HG02938 (cell line): ENCODE measurements at regions not wholly inside any gene's neighbourhood (a gene's known extent, or its start where the extent isn't known, plus 50 kb on each side); places are given as distances from the start of the nearest gene placed in this dataset.
"Not testable (repeated sequence)": the region's sequence is repeated elsewhere in the genome, so short reads cannot be mapped to it uniquely, and the experiment has no call there.

Experiments
- ATAC-seq: cut with Tn5 transposase; IDR thresholded peaks from one replicate; pipeline ENCODE4 v1.9.1; 2021; ENCODE audit warnings: mild to moderate bottlenecking, moderate library complexity; ENCODE audit not compliant: unreplicated experiment

DNA sequence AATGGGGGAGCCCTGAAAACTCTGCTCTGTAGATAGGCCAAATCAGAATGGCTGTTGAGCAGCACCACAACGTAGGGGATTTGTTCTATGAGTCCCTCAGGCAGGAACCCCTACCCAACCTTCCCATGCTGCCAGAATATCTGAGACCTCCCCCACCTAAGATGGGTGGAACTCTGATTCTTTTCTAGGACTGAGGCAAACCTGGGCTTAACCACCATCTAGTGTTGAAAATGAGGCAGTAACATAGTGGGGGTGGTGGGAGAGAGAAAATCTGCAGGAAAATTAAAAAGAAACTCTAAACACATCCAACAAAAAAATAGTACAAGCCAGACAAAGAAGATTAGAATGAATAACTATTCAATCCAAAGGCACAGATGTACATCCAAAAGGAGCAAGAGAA, 228.4 kb downstream of the ATPSCKMT start:
- ATAC-seq: no peak

DNA sequence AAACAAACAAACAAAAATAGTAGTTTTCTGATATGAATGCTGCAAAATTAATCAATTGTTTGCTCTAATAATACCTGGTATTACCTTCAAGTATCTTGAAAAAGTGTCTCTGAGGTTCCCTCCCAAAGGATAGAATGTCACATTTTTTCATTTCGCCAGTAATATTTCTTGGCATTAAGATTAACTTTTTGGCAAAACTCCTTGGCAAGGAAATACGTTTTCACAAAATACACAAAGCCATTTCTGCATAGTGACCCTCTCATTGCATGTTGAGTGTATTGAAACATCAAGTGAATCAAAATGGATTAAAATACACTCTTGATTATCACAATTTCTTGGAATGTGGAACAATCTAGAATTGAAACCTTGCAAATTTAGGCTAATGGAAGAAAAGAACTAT, 230.5 kb downstream of the ATPSCKMT start:
- ATAC-seq: no peak

DNA sequence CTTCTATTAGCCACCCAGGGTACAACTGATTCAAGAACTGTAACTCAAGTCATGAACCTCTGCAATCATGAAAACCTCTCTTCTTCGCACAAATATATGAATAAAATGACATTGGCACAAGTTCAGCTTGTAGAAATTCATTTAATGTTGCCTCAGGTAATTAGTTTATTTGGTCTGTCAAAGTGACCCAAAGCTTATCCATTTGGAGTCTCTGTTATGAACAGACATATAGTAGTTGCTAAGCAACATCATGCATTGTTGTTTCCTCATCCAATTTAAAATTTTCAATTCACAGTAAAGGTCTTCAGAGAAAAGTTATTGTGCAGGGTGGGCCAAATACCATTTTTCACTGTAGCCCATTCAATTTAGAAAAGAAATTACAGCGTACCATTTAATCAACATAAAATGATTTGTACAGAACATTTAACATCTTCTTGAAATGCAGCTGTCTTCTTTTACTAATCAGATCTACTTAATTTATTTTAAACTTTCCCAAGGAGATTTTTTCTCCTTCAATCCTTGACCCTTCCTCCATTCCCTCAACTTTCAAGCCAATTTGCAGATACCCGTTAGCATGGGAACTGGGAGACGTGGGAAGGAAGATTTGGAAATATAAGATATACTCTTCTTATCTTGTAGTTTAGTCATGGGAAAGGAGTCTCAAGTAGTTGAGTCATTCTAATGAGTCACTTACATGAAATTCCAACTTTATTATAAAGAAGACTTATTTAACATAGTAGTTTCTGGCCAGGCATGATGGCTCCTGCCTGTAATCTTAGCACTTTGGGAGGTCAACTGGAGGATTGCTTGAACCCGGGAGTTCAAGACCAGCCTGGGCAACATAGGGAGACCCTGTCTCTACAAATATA, 231.3 kb downstream of the ATPSCKMT start:
- no peak for ATAC-seq

DNA sequence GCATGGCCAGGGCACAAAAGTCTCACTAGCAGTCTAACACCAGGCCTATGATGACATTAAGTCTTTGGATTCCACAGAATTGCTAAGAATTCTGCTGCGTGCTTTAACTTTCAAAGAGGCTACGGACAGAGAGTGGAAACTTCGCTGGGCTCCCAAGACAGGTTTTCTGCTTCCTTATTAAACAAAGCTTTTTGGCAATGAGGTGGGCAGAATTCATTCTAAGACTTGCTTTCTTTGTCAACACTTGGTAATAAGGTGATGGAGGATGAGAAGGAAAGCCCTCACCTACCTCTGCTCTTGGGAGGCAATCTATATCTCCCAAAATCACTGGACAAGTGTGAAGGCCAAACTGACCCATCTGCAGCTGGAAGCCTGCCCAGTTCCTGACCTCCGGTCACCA, 231.9 kb downstream of the ATPSCKMT start:
- ATAC-seq: no peak

DNA sequence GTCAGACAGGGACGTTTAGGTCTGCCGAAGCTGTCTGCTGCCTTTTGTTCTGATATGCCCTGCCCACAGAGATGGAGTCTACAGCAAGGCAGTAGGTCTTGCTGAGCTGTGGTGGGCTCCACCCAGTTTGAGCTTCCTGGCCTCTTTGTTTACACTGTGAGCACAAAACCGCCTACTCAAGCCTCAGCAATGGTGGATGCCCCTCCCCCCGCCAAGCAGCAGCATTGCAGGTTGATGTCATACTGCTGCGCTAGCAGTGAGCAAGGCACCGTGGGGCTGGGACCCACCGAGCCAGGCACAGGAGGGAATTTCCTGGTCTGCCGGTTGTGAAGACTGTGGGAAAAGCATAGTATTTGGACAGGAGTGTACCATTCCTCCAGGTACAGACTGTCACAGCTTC, 233.1 kb downstream of the ATPSCKMT start:
- not testable (repeated sequence) for ATAC-seq

DNA sequence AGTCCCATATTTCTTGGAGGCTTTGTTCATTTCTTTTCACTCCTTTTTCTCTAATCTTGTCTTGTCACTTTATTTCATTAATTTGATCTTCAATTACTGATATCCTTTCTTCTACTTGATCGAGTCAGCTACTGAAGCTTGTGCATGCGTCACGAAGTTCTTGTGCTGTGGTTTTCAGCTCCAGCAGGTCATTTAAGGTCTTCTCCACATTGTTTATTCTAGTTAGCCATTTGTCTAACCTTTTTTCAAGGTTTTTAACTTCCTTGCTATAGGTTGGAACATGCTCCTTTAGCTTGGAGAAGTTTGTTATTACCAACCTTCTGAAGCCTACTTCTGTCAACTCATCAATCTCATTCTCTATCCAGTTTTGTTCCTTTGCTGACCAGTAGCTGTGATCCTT, 234.0 kb downstream of the ATPSCKMT start:
- ATAC-seq: not testable (repeated sequence)

DNA sequence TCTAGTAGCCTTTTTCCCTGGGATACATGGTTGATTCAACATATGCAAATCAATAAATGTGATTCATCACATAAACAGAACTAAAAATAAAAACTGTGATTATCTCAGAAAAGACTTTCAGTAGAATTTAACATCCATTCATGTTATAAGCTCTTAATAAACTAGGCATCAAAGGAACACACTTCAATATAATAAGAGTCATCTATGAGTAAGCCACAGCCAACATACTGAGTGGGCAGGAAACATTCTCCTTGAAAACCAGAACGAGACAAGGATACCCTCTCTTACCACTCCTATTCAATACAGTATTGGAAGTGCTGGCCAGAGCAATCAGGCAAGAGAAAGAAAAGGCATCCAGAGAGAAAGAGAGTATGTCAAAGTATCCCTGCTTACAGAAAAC, 239.9 kb downstream of the ATPSCKMT start:
- ATAC-seq: no peak

DNA sequence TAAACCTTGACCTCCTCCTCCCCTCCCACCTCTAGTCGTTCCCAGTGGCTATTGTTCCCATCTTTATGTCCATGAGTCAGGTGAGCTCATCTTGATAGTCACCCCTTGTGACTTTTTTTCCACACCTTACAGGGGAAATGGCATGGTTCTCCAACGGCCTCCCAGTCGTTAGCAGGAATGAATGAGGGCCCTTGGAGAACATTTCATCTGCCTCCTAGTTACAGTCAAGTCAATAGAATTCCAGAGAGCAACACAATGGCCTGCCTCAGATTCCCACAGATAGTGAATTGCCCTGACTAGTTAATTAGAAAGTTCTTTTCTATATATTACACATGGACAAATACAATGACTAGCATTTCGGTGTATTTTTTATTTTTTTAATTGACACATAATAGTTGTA, 262.6 kb downstream of the ATPSCKMT start:
- no peak for ATAC-seq

DNA sequence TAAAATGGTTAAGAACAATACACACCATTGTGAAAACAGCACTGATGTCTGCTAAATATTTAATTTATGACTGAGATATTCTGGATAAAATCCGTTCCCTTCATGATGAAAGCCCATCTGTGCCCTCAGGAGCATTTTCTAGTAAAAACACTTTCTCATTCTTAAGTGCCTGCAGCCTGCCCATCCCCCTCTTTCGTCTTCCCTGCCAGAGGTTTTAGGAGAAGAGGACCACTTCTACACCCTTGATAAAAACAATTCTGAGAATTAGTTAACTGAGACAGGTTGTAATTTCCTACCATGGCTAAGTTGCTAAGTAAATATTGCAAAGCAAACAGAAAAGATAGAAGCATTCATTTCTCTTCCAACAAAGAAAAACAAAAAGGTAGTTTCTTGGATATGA, 272.6 kb downstream of the ATPSCKMT start:
- no peak for ATAC-seq

DNA sequence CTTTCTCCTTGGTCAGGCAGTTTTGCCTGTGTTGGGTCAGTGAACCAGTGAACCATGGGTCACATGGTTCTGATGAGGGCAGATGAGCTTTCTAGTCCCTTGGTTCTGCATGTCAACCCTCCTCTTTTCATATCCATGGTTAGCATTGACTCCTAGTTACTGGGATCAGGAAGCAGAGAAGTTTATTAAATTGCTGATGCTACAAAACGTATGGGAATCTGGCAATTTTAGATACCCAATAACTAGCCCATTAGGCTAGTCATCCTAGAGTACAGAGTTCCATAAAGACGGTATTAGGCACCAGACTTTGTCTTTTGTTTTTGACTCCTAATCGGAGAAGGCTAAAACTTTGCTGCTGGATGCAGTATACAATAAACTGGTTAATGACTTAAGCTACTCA, 273.1 kb downstream of the ATPSCKMT start:
- no peak for ATAC-seq

DNA sequence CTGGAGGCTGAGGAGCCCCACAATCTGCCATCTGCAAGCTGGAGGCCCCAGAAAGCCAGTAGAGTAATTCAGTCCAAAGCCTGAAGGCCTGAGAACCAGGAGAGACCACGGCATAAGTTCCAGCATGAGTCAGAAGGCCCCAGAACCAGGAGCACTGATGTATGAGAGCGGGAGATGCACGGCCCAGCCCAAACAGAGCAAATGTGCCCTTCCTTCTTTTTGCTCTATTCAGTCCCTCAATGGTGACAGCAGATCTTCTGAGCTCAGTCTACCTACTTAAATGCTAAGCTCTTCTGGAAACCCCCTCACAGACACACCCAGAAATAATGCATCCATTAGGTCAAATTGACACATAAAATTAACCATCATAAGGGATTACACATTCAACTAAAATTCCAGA, 277.6 kb downstream of the ATPSCKMT start:
- no peak for ATAC-seq

DNA sequence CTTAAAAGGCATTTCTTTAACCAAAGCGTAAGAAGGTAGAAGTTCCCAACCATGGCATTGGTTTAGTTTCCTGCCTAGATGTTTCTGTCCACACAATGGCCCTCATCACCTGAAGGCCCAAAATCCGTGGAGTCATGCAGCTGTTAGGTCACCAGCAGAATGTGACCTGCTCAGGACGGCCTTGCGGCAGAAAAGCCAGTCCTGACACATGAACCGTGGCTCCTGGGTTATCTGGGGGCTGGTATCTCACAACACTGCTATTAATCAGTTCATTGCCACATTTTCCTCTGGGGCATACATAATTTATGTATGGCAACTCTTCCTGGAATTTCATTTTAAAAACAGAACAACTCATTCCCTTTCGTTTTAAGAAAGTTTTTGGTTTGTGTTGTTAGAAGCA, 278.4 kb downstream of the ATPSCKMT start:
- no peak for ATAC-seq

DNA sequence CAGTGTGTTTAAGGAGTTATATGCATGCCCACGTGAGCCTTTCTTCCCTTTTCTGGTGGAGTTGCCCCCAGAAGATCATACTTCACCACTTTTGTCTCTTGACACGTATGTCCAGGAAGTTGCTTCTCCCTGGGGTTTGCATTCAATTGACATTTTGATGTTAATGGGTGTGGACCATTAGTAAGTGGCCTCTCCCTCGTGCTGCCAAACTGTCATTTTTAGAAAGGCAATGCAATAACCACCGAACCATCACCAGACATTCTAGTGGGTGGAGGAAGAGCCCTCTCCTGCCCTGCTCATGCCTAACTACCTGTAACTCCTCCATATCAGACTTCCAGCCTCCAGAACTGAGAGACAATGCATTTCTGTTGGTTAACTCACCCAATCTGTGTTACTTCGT, 290.8 kb downstream of the ATPSCKMT start:
- no peak for ATAC-seq

DNA sequence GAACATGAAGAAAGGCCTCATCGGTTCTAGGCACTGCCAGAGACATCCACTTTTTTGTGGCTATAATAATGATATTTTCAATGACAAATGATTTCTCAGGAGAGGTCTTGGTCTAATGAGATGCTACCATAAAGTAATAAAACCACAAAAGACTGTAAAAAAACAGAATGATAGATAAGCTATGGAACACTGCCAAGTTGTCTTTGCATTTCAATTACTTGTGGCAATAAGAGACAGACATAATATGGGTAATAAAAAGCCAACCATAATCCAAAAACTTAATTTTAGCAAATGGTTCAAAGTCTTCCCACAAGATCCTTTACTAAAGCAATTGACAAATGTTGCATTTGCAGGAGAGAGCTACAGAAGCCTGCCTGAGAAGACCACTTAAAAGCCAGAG, 292.5 kb downstream of the ATPSCKMT start:
- ATAC-seq: no peak

DNA sequence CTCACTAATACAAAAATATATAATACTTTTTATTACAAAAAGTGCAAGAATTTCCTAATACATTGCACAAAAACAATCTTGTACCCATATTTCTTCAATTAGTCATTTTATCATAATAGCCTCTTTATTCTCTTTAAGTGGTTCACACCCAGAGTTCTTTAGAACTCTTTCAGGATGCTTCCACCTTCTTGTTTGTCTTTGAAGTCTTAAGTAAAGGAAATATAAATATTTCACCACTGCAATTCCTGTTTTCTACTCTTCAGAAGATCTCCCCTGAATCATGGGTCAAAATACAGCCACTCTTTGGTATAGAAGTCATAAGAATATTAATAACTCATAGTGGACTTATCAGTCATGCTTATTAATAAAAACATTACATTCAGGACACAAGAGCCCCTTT, 293.0 kb downstream of the ATPSCKMT start:
- ATAC-seq: no peak

DNA sequence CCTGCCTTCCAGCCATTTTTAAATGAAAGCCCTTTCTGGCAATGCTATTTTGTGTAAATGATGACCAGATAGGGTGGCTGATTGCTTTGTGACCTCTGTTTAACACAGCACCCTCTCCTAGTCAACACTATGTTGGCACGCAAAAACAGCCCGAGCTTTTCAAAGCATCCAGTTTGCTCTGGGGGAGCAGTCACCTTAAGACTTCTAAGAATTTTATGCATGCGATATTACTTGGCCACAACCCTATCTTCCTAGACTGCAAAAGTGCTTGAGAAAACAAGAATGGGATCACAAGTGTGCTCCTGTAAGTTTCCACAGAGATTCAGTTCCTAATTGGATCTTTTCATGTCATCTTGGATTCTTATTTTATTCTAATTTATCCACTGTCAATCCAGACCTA, 294.1 kb downstream of the ATPSCKMT start:
- no peak for ATAC-seq

DNA sequence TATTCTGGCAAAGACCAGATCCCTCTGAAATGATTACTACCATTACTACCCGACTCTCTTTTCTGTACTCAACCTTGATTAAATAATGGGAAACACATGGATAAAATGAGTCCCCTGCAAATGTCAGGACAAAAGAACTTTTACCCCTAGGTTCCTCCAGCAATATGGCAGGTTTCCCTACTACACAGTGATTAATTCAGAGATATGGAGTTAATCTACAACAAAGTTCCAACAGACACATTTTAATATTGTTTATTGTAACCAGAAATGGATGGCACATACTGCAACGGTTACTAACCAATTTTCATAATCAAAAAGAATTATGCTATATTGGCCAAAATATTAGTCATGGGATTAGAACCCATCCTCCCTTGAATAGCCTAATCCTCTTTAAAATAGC, 294.8 kb downstream of the ATPSCKMT start:
- no peak for ATAC-seq

DNA sequence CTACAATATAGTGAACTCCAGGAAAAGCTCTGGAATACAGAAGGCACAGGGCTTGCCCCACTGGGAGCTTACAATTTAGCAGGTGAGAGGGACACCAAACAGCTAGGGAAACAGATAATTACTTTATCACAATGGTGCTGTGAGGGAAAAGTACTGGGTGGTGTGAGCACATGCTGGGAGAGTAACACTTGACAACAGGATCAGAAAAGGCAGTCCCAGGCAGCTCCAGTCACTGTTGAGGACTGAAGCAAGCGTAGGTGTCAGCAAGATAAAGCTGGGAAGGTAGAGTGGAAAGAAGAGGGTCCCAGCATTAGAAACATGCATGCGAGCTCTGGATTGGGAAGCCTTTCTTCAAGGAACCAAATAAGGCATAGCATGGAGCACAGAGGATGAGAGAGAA, 296.0 kb downstream of the ATPSCKMT start:
- ATAC-seq: no peak

DNA sequence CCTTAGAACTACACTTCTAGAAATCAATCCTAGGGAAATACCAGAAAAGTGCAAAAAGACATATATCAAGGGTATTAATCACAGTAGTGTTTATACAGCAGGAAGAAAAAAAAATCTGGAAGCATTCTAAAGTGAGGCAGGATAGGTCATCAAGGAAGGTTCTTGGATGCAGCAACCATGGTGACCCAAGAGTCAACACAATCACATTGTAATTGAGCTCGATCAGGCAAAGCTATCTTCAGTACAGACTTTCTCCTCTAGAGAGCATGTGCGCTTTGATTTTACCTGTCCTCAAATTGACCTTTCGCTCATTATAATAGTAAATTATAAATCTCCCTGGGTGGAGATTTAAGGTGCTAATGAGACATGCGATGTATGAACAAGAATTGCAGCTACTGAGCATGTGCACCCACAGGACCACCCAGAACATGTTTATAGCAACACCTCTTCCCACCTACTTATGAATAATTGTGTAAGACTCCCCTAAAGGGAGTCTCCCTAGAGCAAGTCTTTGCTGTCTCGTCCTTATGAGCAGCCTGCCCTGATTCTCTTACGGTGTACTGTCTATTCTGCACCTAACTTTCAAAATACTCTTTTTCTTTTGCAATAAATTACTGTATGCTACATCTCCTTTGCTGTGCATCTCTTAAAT, 297.7 kb downstream of the ATPSCKMT start:
- no peak for ATAC-seq

DNA sequence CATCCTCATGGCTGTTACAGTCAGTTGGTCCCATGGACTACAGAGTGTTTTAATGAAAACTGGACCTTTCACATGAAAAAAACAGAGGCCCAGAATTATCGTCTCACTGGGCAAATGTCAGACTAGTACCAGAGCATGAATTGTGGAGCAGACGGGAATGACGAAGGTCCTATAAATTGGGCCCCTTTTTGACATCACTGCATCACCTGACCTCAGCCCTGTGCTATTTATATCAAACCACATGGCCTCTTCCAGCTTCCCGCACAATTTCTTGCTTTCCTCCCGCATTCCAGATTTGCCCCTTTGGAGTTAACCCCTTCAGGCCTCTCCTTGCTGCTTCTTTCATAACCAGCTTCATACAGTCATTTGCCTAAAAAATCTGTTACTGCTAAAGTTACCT, 301.7 kb downstream of the ATPSCKMT start:
- no peak for ATAC-seq

DNA sequence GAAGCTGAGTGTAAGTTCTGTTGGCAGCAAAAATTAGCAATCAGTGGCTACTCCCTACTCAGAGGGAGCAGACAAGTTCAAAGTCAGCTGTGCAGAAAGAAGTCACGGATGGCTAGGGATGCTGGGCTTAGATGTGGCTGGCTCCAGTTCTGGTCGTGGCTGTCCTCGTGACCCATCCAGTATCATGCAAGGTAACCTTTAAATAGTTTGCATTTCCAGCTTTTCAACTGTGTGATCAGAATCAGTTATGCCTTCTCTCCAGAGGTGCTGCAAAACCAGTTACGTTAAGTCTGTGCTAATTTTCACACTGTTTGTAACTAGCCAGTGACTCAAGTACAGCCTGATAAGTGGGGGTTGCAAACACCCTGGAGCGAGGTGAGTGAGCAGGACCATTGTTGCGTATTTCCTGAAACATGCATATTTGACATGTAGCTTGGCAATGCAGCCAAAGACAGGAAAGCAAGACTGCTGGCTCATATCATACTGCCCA, 302.4 kb downstream of the ATPSCKMT start:
- ATAC-seq: no peak

DNA sequence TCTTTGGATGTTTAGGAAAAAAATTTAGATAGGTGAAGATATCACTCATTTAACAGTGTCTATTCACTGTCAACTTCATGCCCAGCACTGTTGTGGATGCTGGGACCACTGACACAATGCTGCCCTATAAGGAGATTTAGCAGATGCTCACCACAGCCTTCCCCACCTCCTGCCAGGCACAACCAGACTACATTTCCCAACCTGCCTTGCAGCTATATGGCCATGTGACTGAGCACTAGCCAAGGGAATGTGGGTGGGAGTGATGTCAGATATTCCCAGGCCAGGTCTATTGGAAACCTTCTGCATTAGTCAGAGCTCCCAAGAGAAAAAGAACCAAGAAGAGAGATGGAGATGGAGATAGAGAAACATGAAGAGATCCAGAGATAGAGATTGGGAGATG, 302.6 kb upstream of the TAS2R1 start:
- ATAC-seq: no peak
